ENCODE measurements at regions not wholly inside any gene's neighbourhood (a gene's known extent, or its start where the extent isn't known, plus 50 kb on each side); places are given as distances from the start of the nearest gene placed in this dataset.

DNA sequence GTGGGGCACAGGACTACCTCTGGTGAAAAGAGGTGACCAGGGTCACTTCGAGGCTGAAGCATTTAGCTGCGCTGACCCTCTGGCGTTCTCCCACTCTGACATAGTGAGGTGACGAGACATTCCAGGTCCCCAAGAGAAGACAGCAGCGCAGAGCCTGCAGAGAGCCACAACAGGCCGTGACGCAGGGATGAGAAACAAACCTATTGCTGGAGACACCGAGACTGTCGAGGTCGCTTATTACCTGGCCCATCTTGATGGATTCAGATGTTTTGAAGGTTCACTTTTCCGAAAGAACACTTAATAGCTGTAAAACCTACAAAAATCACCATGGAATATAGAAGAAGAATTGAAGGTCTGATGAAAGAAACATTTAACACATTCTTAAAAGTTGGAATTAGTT lies 466.3 kb downstream of the NR2F2 start:
- H3K4me1 ChIP-seq (ENCODE audit: low read length): no peaks in the 10 kb centered on the region
- no peaks in the 10 kb centered on the region for H4K20me1 ChIP-seq (ENCODE audit: insufficient read depth, low read length)
- no peak for TF ChIP-seq EZH2phosphoT487 (IDR thresholded peaks at IDR 0.05; ENCODE audit: low read depth)
- TF ChIP-seq, protein P1, sequence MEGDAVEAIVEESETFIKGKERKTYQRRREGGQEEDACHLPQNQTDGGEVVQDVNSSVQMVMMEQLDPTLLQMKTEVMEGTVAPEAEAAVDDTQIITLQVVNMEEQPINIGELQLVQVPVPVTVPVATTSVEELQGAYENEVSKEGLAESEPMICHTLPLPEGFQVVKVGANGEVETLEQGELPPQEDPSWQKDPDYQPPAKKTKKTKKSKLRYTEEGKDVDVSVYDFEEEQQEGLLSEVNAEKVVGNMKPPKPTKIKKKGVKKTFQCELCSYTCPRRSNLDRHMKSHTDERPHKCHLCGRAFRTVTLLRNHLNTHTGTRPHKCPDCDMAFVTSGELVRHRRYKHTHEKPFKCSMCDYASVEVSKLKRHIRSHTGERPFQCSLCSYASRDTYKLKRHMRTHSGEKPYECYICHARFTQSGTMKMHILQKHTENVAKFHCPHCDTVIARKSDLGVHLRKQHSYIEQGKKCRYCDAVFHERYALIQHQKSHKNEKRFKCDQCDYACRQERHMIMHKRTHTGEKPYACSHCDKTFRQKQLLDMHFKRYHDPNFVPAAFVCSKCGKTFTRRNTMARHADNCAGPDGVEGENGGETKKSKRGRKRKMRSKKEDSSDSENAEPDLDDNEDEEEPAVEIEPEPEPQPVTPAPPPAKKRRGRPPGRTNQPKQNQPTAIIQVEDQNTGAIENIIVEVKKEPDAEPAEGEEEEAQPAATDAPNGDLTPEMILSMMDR (IDR thresholded peaks at IDR 0.05; ENCODE audit: low read depth, low read length): no peak

DNA sequence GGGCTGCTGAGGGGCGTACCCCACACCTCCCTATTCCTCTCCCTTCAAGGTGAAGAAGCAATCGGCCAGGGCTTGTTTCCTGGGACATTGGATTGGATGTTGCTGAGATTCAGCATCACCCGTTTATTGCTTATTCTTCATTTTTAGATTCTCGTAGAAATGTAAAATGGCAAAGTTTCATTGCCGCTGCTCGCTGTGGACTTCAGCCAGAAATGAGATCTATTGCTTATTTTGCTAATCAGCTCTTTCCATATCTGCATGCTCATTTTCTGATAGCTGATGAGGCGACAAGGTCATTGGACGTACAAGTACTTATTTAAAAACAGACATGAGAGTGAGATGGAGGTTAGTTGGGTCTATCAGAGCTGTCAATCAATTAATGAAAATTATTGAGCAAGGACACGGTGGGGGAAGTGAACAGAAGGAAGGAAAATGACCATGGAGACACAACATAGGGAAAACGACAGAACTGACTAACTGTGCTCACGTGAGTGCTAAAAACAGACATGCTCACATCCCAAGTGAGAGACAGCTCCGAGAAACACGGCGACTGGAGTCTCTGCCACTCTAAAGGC lies 471.2 kb downstream of the NR2F2 start:
- H2AFZ ChIP-seq (ENCODE audit: low read depth, low read length): no peak overlapping the region
- H3K9ac ChIP-seq (ENCODE audit: low read length): no peak overlapping the region
- no peaks in the 10 kb centered on the region for H4K20me1 ChIP-seq (ENCODE audit: insufficient read depth, low read length)
- TF ChIP-seq, protein P1 (IDR thresholded peaks at IDR 0.05; ENCODE audit: low read depth, low read length): no peak
- TF ChIP-seq EZH2phosphoT487 (IDR thresholded peaks at IDR 0.05; ENCODE audit: low read depth): no peak
- no peak overlapping the region for H3K4me3 ChIP-seq (ENCODE audit: low read length)
- H3K27ac ChIP-seq (ENCODE audit: low read length): no peak overlapping the region
- no peaks in the 10 kb centered on the region for H3K36me3 ChIP-seq (replicated peaks; ENCODE audit: low read depth, low read length)
- no peaks in the 10 kb centered on the region for H3K79me2 ChIP-seq (ENCODE audit: low read length)
- H3K4me2 ChIP-seq (ENCODE audit: low read length): no peak overlapping the region
- no peaks in the 10 kb centered on the region for H3K9me3 ChIP-seq (ENCODE audit: insufficient read depth, low read length)
- H3K27me3 ChIP-seq (ENCODE audit: low read depth, low read length): no peaks in the 10 kb centered on the region
- no peaks in the 10 kb centered on the region for H3K4me1 ChIP-seq (ENCODE audit: low read length)

More for the DNA sequence above, 466.3 kb downstream of the NR2F2 start:
- Histone ChIP-seq H3K27ac (ENCODE audit: low read length) (no peak overlapping the region), H3K79me2 (ENCODE audit: low read length) (no peaks in the 10 kb centered on the region), H3K4me2 (ENCODE audit: low read length) (no peak overlapping the region), H3K27me3 (ENCODE audit: low read depth, low read length) (no peaks in the 10 kb centered on the region), H2AFZ (ENCODE audit: low read depth, low read length) (no peak overlapping the region), H3K9me3 (ENCODE audit: insufficient read depth, low read length) (no peaks in the 10 kb centered on the region), H3K36me3 (replicated peaks; ENCODE audit: low read depth, low read length) (no peaks in the 10 kb centered on the region), H3K4me3 (ENCODE audit: low read length) (no peak overlapping the region), H3K9ac (ENCODE audit: low read length) (no peak overlapping the region)

DNA sequence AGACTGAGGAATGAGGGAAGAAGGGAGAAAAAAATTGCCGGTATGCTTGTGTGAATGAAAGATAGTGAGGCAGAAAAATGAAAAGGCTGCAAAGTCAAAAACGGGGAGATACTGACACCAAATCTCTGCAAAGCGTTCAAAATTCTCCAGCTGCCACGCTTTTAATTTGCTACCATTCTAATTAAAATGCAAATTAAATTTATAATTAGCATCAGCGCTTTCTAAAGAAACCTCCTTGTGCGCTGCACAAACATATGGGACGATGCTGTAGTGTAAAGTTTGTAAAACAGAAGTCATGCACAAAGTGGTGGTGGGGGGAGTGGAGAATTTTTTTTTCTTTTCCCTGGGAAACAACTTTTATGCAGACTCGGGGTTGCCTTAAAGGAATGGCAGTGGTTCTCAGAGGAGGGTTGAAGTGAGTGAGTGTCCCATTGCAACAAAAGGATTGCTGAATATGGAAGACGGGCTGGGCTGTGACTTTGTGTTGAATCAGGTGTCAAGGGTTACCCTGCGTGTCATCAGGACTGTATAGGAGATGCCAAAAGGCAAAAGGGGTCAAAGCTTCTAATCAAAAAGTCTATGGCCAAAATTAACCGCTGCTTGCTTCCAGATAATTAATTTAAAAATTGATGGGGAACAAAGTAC lies 472.2 kb downstream of the NR2F2 start:
- H3K27me3 ChIP-seq (ENCODE audit: low read depth, low read length): no peaks in the 10 kb centered on the region
- H3K27ac ChIP-seq (ENCODE audit: low read length): no peak overlapping the region
- TF ChIP-seq, protein P1 (IDR thresholded peaks at IDR 0.05; ENCODE audit: low read depth, low read length): no peak
- TF ChIP-seq EZH2phosphoT487 (IDR thresholded peaks at IDR 0.05; ENCODE audit: low read depth): no peak
- no peaks in the 10 kb centered on the region for H3K9me3 ChIP-seq (ENCODE audit: insufficient read depth, low read length)
- no peaks in the 10 kb centered on the region for H3K36me3 ChIP-seq (replicated peaks; ENCODE audit: low read depth, low read length)
- H3K9ac ChIP-seq (ENCODE audit: low read length): no peak overlapping the region
- H2AFZ ChIP-seq (ENCODE audit: low read depth, low read length): no peak overlapping the region
- no peaks in the 10 kb centered on the region for H4K20me1 ChIP-seq (ENCODE audit: insufficient read depth, low read length)
- no peak overlapping the region for H3K4me2 ChIP-seq (ENCODE audit: low read length)
- H3K79me2 ChIP-seq (ENCODE audit: low read length): no peaks in the 10 kb centered on the region
- no peaks in the 10 kb centered on the region for H3K4me1 ChIP-seq (ENCODE audit: low read length)
- no peak overlapping the region for H3K4me3 ChIP-seq (ENCODE audit: low read length)

DNA sequence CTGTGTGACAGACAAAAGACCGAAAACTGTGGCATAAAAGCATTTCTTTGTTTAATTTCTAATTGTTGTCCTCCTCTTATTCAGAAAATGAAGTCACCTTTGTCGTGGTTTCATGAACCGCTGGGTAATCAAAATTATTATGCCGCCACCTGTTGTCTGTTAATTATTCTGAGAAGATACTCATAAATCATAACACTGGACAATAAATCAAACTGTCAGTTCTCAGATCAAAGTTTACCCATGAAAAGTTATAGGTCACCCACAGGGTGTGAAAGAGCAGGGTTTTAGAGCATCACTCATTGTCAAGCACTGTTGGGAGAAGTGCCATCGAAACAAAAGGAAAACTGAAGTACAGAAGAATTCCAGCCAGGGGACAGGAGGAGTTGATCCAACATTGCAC lies 474.3 kb downstream of the NR2F2 start:
- H3K27me3 ChIP-seq (ENCODE audit: low read depth, low read length): no peaks in the 10 kb centered on the region
- H3K79me2 ChIP-seq (ENCODE audit: low read length): no peaks in the 10 kb centered on the region
- no peak overlapping the region for H3K9ac ChIP-seq (ENCODE audit: low read length)
- no peaks in the 10 kb centered on the region for H4K20me1 ChIP-seq (ENCODE audit: insufficient read depth, low read length)
- H3K4me3 ChIP-seq (ENCODE audit: low read length): no peak overlapping the region
- H3K4me1 ChIP-seq (ENCODE audit: low read length): no peaks in the 10 kb centered on the region
- no peak overlapping the region for H3K4me2 ChIP-seq (ENCODE audit: low read length)
- no peaks in the 10 kb centered on the region for H3K36me3 ChIP-seq (replicated peaks; ENCODE audit: low read depth, low read length)
- H3K27ac ChIP-seq (ENCODE audit: low read length): no peak overlapping the region
- no peak overlapping the region for H2AFZ ChIP-seq (ENCODE audit: low read depth, low read length)
- TF ChIP-seq, protein P1 (IDR thresholded peaks at IDR 0.05; ENCODE audit: low read depth, low read length): no peak
- no peak for TF ChIP-seq EZH2phosphoT487 (IDR thresholded peaks at IDR 0.05; ENCODE audit: low read depth)
- no peaks in the 10 kb centered on the region for H3K9me3 ChIP-seq (ENCODE audit: insufficient read depth, low read length)

Measured in OCI-LY3 (cell line).